Daoy (cell line): ENCODE measurements at regions not wholly inside any gene's neighbourhood (a gene's known extent, or its start where the extent isn't known, plus 50 kb on each side); places are given as distances from the start of the nearest gene placed in this dataset.

Experiments
- DNase-seq: peaks from one replicate; pipeline ENCODE4 v3.0.0-alpha.2; 2015; ENCODE audit warnings: low read depth

GRCh38 chr3:157807280-157807679, 298.9 kb downstream of the SHOX2 start:
- DNase-seq = no peak

- DNase-seq = no peak
These were observed 300.7 kb downstream of the SHOX2 start for GRCh38 chr3:157805538-157805937.

- DNase-seq = no peak
These were observed 291.6 kb upstream of the VEPH1 start for GRCh38 chr3:157794771-157795170.

- DNase-seq = no peak
These were observed 290.5 kb upstream of the VEPH1 start for GRCh38 chr3:157793745-157794144.

- no peak for DNase-seq
These were observed 285.9 kb upstream of the VEPH1 start for GRCh38 chr3:157789162-157789561.

GRCh38 chr3:157786618-157787017, 283.4 kb upstream of the VEPH1 start:
- peak; percentile 69 for DNase-seq

GRCh38 chr3:157786211-157786610, 283.0 kb upstream of the VEPH1 start:
- DNase-seq = peak; percentile 78

GRCh38 chr3:157785102-157785826, 282.0 kb upstream of the VEPH1 start:
- DNase-seq = peak; percentile 89

GRCh38 chr3:157782236-157782635, 279.0 kb upstream of the VEPH1 start:
- peak; percentile 43 for DNase-seq

- DNase-seq = no peak
These were observed 273.6 kb upstream of the VEPH1 start for GRCh38 chr3:157776861-157777260.

- DNase-seq = no peak
These were observed 272.2 kb upstream of the VEPH1 start for GRCh38 chr3:157775446-157775845.

- no peak for DNase-seq
These were observed 266.2 kb upstream of the VEPH1 start for GRCh38 chr3:157769378-157769777.

GRCh38 chr3:157767607-157768006, 264.4 kb upstream of the VEPH1 start:
- DNase-seq = peak; percentile 26

GRCh38 chr3:157763644-157764043, 260.4 kb upstream of the VEPH1 start:
- no peak for DNase-seq

- DNase-seq = no peak
These were observed 256.1 kb upstream of the VEPH1 start for GRCh38 chr3:157759311-157759710.

- no peak for DNase-seq
These were observed 252.0 kb upstream of the VEPH1 start for GRCh38 chr3:157755233-157755632.

- DNase-seq = no peak
These were observed 251.2 kb upstream of the VEPH1 start for GRCh38 chr3:157754451-157754850.

- no peak for DNase-seq
These were observed 250.5 kb upstream of the VEPH1 start for GRCh38 chr3:157753787-157754136.

- DNase-seq = no peak
These were observed 250.0 kb upstream of the VEPH1 start for GRCh38 chr3:157752956-157753786.

- DNase-seq = no peak
These were observed 249.3 kb upstream of the VEPH1 start for GRCh38 chr3:157752554-157752953.

- DNase-seq = no peak
These were observed 248.2 kb upstream of the VEPH1 start for GRCh38 chr3:157751386-157751785.

- DNase-seq = no peak
These were observed 243.2 kb upstream of the VEPH1 start for GRCh38 chr3:157746391-157746790.

GRCh38 chr3:157741607-157742006, 238.4 kb upstream of the VEPH1 start:
- DNase-seq = no peak
